Natural killer cell (primary cell): ENCODE measurements at regions not wholly inside any gene's neighbourhood (a gene's known extent, or its start where the extent isn't known, plus 50 kb on each side); places are given as distances from the start of the nearest gene placed in this dataset.

Source experiments
- ATAC-seq, 3 donors: fragments of 150-1000 bp in 2 of 3; fragments of 200-7000 bp in 1 of 3; cut with Tn5 transposase; 1 replicate in 1 of 3; 2 replicates in 2 of 3; pipeline ENCODE4 v1.10.0; 2021; ENCODE audit warnings: mild to moderate bottlenecking in 2 of 3, moderate library complexity in 2 of 3
- DNase-seq, 2 donors: peaks; one replicate each; pipeline versions ENCODE4 v3.0.0 to v3.0.0-alpha.2; 2013 to 2021; ENCODE audit warnings: mixed read lengths in 1 of 2
- H3K27ac ChIP-seq: one replicate; pipeline ENCODE4 v1.5.1; 2013; ENCODE audit warnings: mild to moderate bottlenecking, low read length
- H3K27me3 ChIP-seq: one replicate; pipeline ENCODE4 v1.6.1; 2013; ENCODE audit warnings: low read length; ENCODE audit not compliant: control insufficient read depth, insufficient read depth
- H3K36me3 ChIP-seq: one replicate; pipeline ENCODE4 v1.6.1; 2013; ENCODE audit warnings: low read length; ENCODE audit not compliant: control insufficient read depth, insufficient read depth
- H3K4me1 ChIP-seq: one replicate; pipeline ENCODE4 v1.6.1; 2013; ENCODE audit warnings: low read length; ENCODE audit not compliant: control insufficient read depth, insufficient read depth
- H3K4me3 ChIP-seq: one replicate; pipeline ENCODE4 v1.5.1; 2013; ENCODE audit warnings: low read length
- H3K9me3 ChIP-seq: one replicate; pipeline ENCODE4 v1.6.1; 2013; ENCODE audit warnings: low read length; ENCODE audit not compliant: control insufficient read depth, insufficient read depth
- H3K27ac Mint-ChIP-seq, 2 donors: one replicate each; pipeline ENCODE4 v1.8.0; 2022; ENCODE audit warnings: mild to moderate bottlenecking in 2 of 2, mixed read lengths in 2 of 2, moderate library complexity in 1 of 2
- H3K27me3 Mint-ChIP-seq, 2 donors: one replicate each; pipeline ENCODE4 v1.8.0; 2022; ENCODE audit warnings: low read depth in 2 of 2, mixed read lengths in 2 of 2
- H3K36me3 Mint-ChIP-seq: one replicate; pipeline ENCODE4 v1.8.0; 2022; ENCODE audit warnings: mixed read lengths
- H3K4me1 Mint-ChIP-seq, 2 donors: one replicate each; pipeline ENCODE4 v1.8.0; 2022; ENCODE audit warnings: mixed read lengths in 2 of 2
- H3K4me3 Mint-ChIP-seq: one replicate; pipeline ENCODE4 v1.8.0; 2022; ENCODE audit warnings: mild to moderate bottlenecking, moderate library complexity, mixed read lengths
- H3K9me3 Mint-ChIP-seq, 2 donors: one replicate each; pipeline ENCODE4 v1.8.0; 2022; ENCODE audit warnings: mixed read lengths in 2 of 2
- WGBS: methylation state at CpG from one replicate; pipeline ENCODE4 v1.1.7; 2013; ENCODE audit warnings: missing lambda C conversion rate; ENCODE audit not compliant: insufficient coverage; 5-methylcytosine and 5-hydroxymethylcytosine counted together
- intact Hi-C: fragments of 100-400 bp; cut with micrococcal nuclease; formaldehyde crosslinking; loops from one replicate; pipeline ENCODE4 v1.14.2; 2022
- TF ChIP-seq, protein P1 (sequence below): fragments of 200-600 bp; IDR thresholded peaks from one replicate; pipeline ENCODE4 v1.8.0; 2022; ENCODE audit warnings: antibody characterized with exemption

DNA sequence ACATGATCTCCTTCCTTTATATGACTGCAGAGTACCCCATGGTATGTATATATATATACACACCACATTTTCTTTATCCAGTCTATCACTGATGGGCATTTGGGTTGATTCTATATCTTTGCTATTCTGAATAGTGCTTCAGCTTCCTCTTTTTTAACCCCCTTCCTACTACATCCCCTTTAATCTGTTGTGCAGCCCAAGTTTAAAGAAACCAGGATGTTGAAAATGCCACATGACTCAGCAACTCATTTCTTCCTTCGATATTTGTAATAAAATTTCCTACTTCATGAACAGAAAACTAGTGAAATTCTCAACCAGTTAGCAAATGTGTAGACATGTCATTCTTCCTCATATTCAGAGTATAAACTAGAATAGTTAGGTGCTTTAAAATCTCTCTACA, 1245.7 kb upstream of the SORCS1 start:
- intact Hi-C loops = no loop called here

DNA sequence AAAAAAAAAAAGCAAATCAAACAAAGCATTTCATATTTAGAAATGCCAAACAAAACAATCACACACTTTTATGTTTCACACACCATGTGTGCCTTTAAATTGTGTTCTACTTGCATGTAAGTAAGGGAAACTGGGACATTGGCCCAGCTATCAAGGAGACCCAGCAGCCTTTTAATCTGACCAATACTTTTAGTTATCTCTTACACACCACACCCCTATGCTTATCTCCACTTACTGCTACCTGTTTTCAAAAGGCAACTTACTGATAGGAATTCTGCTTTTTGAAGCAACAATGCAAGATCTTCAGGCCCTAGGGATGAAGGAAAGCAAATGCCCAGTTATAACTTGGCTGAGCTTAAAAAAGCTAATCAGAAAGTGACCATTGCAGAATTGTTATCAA, 1244.8 kb upstream of the SORCS1 start:
- no peak for DNase-seq
- H3K27me3 Mint-ChIP-seq = no peaks in the 10 kb centered on the region
- H3K4me3 Mint-ChIP-seq = no peak overlapping the region
- H3K4me3 ChIP-seq = no peak overlapping the region
- no peak for ATAC-seq
- H3K27ac ChIP-seq = no peak overlapping the region
- peaks cover 6 to 8% of the 10 kb centered on the region in 2 donors for H3K9me3 Mint-ChIP-seq
- no peaks in the 10 kb centered on the region for H3K36me3 ChIP-seq
- TF ChIP-seq, protein P1, sequence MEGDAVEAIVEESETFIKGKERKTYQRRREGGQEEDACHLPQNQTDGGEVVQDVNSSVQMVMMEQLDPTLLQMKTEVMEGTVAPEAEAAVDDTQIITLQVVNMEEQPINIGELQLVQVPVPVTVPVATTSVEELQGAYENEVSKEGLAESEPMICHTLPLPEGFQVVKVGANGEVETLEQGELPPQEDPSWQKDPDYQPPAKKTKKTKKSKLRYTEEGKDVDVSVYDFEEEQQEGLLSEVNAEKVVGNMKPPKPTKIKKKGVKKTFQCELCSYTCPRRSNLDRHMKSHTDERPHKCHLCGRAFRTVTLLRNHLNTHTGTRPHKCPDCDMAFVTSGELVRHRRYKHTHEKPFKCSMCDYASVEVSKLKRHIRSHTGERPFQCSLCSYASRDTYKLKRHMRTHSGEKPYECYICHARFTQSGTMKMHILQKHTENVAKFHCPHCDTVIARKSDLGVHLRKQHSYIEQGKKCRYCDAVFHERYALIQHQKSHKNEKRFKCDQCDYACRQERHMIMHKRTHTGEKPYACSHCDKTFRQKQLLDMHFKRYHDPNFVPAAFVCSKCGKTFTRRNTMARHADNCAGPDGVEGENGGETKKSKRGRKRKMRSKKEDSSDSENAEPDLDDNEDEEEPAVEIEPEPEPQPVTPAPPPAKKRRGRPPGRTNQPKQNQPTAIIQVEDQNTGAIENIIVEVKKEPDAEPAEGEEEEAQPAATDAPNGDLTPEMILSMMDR = no peak
- H3K4me1 ChIP-seq = no peaks in the 10 kb centered on the region
- intact Hi-C loops = no loop called here
- no peaks in the 10 kb centered on the region for H3K36me3 Mint-ChIP-seq
- H3K27me3 ChIP-seq = no peaks in the 10 kb centered on the region
- no peak overlapping the region for H3K27ac Mint-ChIP-seq
- H3K4me1 Mint-ChIP-seq = no peaks in the 10 kb centered on the region
- H3K9me3 ChIP-seq = no peaks in the 10 kb centered on the region

More for the DNA sequence above, 1245.7 kb upstream of the SORCS1 start:
- Histone ChIP-seq H3K27me3 (no peaks in the 10 kb centered on the region), H3K4me3 (no peak overlapping the region), H3K36me3 (no peaks in the 10 kb centered on the region), H3K27ac (no peak overlapping the region), H3K9me3 (no peaks in the 10 kb centered on the region), H3K4me1 (no peaks in the 10 kb centered on the region)
- DNase-seq (no peak), ATAC-seq (peak in 1 of 3 donors; percentile 35)
- Mint-ChIP-seq H3K9me3 (peaks cover 3% of the 10 kb centered on the region in 2 donors), H3K27me3 (no peaks in the 10 kb centered on the region), H3K36me3 (no peaks in the 10 kb centered on the region), H3K4me3 (no peak overlapping the region), H3K4me1 (no peaks in the 10 kb centered on the region), H3K27ac (no peak overlapping the region)
- 0% methylated on average over 1 of the region's 1 CpG for WGBS
- TF ChIP-seq, protein P1 = no peak

DNA sequence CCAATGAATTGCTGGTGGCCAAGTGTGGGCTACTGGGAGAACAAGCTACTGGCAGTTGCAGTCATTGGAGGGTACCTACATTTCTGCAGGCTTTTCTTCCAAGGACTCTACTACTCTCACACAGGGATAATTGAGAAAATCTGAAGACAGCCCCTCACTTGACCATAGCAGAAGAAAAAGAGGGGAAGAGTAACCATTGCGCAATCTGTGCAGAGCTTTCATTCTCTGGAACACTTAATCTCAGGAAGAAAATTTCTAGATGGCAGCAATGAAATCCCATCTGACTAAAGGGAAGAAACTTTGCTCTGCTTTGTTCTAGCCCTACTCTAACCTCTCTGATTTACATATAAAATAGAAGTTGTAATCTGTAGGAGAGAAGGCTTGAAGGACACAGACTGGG, 1239.6 kb upstream of the SORCS1 start:
- no peaks in the 10 kb centered on the region for H3K36me3 Mint-ChIP-seq
- H3K27me3 ChIP-seq = no peaks in the 10 kb centered on the region
- TF ChIP-seq, protein P1 = no peak
- H3K4me3 Mint-ChIP-seq = no peak overlapping the region
- H3K4me1 ChIP-seq = no peaks in the 10 kb centered on the region
- H3K9me3 ChIP-seq = peaks cover 2% of the 10 kb centered on the region
- H3K27me3 Mint-ChIP-seq = no peaks in the 10 kb centered on the region
- ATAC-seq (no peak), DNase-seq (no peak)
- no peaks in the 10 kb centered on the region for H3K36me3 ChIP-seq
- intact Hi-C loops = no loop called here
- WGBS = no CpG with 5 or more reads among the region's 1 CpG
- no peaks in the 10 kb centered on the region for H3K4me1 Mint-ChIP-seq
- peaks cover 3 to 10% of the 10 kb centered on the region in 2 donors for H3K9me3 Mint-ChIP-seq
- H3K27ac Mint-ChIP-seq = no peak overlapping the region
- H3K27ac ChIP-seq = no peak overlapping the region
- H3K4me3 ChIP-seq = no peak overlapping the region

DNA sequence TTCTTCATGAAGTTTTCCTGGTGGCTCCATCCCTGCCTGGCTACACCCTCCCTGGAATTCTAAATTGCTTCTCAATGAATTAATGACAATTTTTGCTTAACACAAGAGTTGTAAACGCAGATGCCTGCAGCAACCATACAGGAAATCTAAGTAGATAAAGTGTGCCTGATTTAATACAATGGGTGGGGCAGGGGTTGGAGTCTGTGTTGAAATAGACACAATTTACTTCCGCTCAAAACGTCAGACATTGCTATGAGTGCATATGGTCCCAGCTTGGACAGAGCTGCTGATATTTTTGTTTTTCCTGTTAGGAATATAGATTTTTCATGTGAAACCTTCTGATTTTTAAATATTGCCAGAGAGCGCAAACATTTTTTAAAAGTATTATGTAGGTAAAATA, 1235.0 kb upstream of the SORCS1 start:
- H3K9me3 ChIP-seq = peaks cover 6% of the 10 kb centered on the region
- Mint-ChIP-seq H3K4me3 (no peak overlapping the region), H3K27ac (no peak overlapping the region), H3K4me1 (no peaks in the 10 kb centered on the region), H3K9me3 (peaks cover 2 to 3% of the 10 kb centered on the region in 2 donors), H3K36me3 (no peaks in the 10 kb centered on the region), H3K27me3 (no peaks in the 10 kb centered on the region)
- intact Hi-C loops = no loop called here
- ATAC-seq (no peak), DNase-seq (no peak)
- TF ChIP-seq, protein P1 = no peak
- 86% methylated on average over 3 of the region's 4 CpGs for WGBS
- no peaks in the 10 kb centered on the region for H3K27me3 ChIP-seq
- H3K27ac ChIP-seq = no peak overlapping the region
- H3K4me3 ChIP-seq = no peak overlapping the region
- no peaks in the 10 kb centered on the region for H3K4me1 ChIP-seq
- H3K36me3 ChIP-seq = no peaks in the 10 kb centered on the region
